Heart right ventricle (tissue), 16 donors: ENCODE measurements at regions not wholly inside any gene's neighbourhood (a gene's known extent, or its start where the extent isn't known, plus 50 kb on each side); places are given as distances from the start of the nearest gene placed in this dataset.

ENCODE experiments used
- ATAC-seq, 8 donors: fragments of 200-7000 bp; cut with Tn5 transposase; one replicate each; pipeline ENCODE4 v1.9.1; 2020; ENCODE audit warnings: mild to moderate bottlenecking in 8 of 8, moderate library complexity in 8 of 8, moderate number of reproducible peaks in 1 of 8
- DNase-seq, 2 donors: peaks; one replicate each; pipeline ENCODE4 v3.0.0-alpha.2; 2020
- H3K27ac ChIP-seq, 10 donors: fragments of 200-600 bp; sonication (generic) in 2 of 10; one replicate each; pipeline versions ENCODE4 v1.5.0 to v1.8.0; 2020 to 2022; ENCODE audit warnings: mild to moderate bottlenecking in 3 of 10
- H3K27me3 ChIP-seq, 7 donors: fragments of 200-600 bp; one replicate each; pipeline ENCODE4 v1.8.0; 2021 to 2022; ENCODE audit warnings: mild to moderate bottlenecking in 2 of 7
- H3K36me3 ChIP-seq, 9 donors: fragments of 200-600 bp; sonication (generic) in 1 of 9; one replicate each; pipeline versions ENCODE4 v1.5.0 to v1.8.0; 2020 to 2022; ENCODE audit warnings: mild to moderate bottlenecking in 2 of 9
- H3K4me1 ChIP-seq, 9 donors: fragments of 200-600 bp; sonication (generic) in 1 of 9; one replicate each; pipeline versions ENCODE4 v1.5.0 to v1.8.0; 2020 to 2022; ENCODE audit warnings: mild to moderate bottlenecking in 4 of 9
- H3K4me3 ChIP-seq, 10 donors: fragments of 200-600 bp; sonication (generic) in 2 of 10; one replicate each; pipeline versions ENCODE4 v1.5.0 to v1.8.0; 2020 to 2022; ENCODE audit warnings: mild to moderate bottlenecking in 7 of 10, moderate library complexity in 2 of 10
- H3K9me3 ChIP-seq, 11 donors: fragments of 200-600 bp in 10 of 11; sonication (generic) in 2 of 11; one replicate each; pipeline versions ENCODE4 v1.5.0 to v1.8.0; 2013 to 2022; ENCODE audit warnings: mild to moderate bottlenecking in 2 of 11, control low read depth in 1 of 11, moderate library complexity in 1 of 11
- WGBS, 2 donors: extraction: QIAGEN DNeasy Blood & Tissue Kit; methylation state at CpG; one replicate each; pipeline ENCODE4 v1.1.7; 2013; ENCODE audit warnings: inconsistent platforms in 1 of 2; 5-methylcytosine and 5-hydroxymethylcytosine counted together
- intact Hi-C, 10 donors: fragments of 100-400 bp; cut with DNase I; formaldehyde crosslinking; loops; one replicate each; pipeline versions ENCODE4 v1.11.1 to v1.14.2; 2022
- TF ChIP-seq, protein P1 (sequence below), 9 donors: fragments of 200-600 bp; sonication (generic) in 2 of 9; IDR thresholded peaks; one replicate each; pipeline versions ENCODE4 v1.5.0 to v1.8.0; 2021 to 2022; ENCODE audit warnings: antibody characterized with exemption in 9 of 9, mild to moderate bottlenecking in 5 of 9, moderate library complexity in 1 of 9
- donor health status: Arrhythmogenic right ventricular cardiomyopathy.
- donor health status: ischemic (EF 13 %, LVEDD 7.1; RV severe dilation, severe dysfunction).
- donor health status: healthy with polysubstance abuse.
- donor health status: DM: no; HTN: yes; CAD: no.
- donor health status: DM: no; HTN: no; CAD: no.
- donor health status: ischemic (EF 25% LVEDD 6.9; RV normal size, moderate dysfunction).
- donor health status: ischemic (EF 25% LVEDD 5.7; RV mildly dilated, moderate dysfunction).
- donor health status: healthy.
- donor health status: DM: yes; HTN: yes; CAD: no.
- donor health status: Ischemic cardiomyopathy.
- donor health status: ischemic (EF 35%, LVEDD 5.7; RV mildly dilated, moderate dysfunction).
- donor health status: nonischemic (EF 11% LVEDD 7.7; RV severe dilation, severe dysfunction).
- donor health status: DM: yes; HTN: yes; CAD: no.
- donor health status: PGD.
- donor health status: ischemic (EF 29% LVEDD 5.4; RV normal size, mild dysfunction).
- donor health status: nonischemic (EF 23%, LVEDD 6.1; RV moderate dilation, normal function).

DNA sequence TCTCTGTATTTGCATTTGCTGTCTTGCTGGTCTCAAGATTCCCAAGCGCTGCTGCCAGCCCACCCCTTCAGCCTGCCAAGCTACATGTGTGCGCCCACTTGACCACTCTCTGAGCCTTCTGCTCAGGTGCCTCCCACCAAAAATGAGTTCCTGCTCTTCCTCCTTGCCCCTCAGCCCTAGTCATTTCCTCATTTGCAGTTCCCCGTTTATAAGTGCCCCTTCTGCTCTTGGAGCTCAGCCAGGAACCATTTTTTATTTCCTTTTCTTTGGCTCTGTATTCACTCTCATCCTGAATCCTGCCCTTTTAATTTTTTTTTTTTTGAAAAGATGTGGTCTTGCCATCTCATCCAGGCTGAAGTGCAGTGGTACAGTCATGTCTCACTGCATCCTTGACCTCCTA lies 406.0 kb upstream of the AMELY start:
- DNase-seq (no peak), ATAC-seq (peak in 1 of 8 donors; percentile 25)
- WGBS, 2 donors: 40 to 59% methylated on average over 2 to 3 of the region's 3 CpGs
- Histone ChIP-seq H3K27me3 (no peaks in the 10 kb centered on the region), H3K36me3 (peaks cover 0 to 9% (median 0%) of the 10 kb centered on the region in 9 donors), H3K4me3 (no peak overlapping the region), H3K9me3 (no peaks in the 10 kb centered on the region), H3K4me1 (peaks cover 0 to 6% (median 0%) of the 10 kb centered on the region in 9 donors), H3K27ac (no peak overlapping the region)
- TF ChIP-seq, protein P1, sequence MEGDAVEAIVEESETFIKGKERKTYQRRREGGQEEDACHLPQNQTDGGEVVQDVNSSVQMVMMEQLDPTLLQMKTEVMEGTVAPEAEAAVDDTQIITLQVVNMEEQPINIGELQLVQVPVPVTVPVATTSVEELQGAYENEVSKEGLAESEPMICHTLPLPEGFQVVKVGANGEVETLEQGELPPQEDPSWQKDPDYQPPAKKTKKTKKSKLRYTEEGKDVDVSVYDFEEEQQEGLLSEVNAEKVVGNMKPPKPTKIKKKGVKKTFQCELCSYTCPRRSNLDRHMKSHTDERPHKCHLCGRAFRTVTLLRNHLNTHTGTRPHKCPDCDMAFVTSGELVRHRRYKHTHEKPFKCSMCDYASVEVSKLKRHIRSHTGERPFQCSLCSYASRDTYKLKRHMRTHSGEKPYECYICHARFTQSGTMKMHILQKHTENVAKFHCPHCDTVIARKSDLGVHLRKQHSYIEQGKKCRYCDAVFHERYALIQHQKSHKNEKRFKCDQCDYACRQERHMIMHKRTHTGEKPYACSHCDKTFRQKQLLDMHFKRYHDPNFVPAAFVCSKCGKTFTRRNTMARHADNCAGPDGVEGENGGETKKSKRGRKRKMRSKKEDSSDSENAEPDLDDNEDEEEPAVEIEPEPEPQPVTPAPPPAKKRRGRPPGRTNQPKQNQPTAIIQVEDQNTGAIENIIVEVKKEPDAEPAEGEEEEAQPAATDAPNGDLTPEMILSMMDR (IDR thresholded peaks at IDR 0.05): no peak
- intact Hi-C loops: no loop called here

DNA sequence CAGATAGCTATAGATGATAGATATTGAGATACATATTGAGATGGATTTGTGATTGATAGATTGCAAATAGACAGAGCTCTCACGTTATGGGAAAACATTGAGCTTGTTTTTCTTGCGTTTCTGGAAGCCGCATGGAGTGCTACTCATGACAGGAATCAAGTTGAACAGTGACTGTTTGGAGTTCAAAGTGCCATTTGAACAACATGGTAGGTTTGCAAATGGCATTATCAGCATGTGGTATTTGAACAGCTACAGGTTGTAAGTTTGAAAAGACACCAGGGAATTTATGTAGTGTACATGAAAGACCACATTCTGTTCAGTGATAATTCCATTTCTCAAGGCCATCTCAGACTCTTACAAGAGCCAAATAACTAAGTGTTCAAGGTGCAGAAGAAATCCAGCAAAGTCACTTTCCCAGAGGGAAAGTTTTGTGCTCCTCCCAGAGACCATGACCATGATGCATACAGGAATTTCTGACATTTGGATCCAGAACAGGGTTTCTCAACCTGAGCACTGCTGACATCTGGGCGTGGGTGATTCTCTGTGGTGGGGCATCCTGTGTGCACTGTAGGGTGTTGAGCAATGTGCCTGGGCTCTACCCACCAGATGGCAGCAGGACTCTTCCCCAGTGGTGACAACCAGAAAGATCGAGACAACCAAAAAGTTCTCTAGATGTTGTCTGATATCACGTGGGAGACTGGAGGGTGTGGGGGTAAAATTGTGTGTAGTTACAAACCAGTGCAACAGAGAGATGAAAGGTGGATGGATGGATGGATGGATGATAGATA lies 399.1 kb upstream of the AMELY start:
- ATAC-seq (no peak), DNase-seq (no peak)
- Histone ChIP-seq H3K9me3 (no peaks in the 10 kb centered on the region), H3K4me3 (no peak overlapping the region), H3K27me3 (no peaks in the 10 kb centered on the region), H3K36me3 (peaks cover 0 to 16% (median 0%) of the 10 kb centered on the region in 9 donors), H3K27ac (no peak overlapping the region), H3K4me1 (no peaks in the 10 kb centered on the region)
- 75 to 80% methylated on average over 6 of the region's 6 CpGs for WGBS, 2 donors
- TF ChIP-seq, protein P1 (IDR thresholded peaks at IDR 0.05): peak in 1 of 9 donors; percentile 18
- intact Hi-C loops: no loop called here

DNA sequence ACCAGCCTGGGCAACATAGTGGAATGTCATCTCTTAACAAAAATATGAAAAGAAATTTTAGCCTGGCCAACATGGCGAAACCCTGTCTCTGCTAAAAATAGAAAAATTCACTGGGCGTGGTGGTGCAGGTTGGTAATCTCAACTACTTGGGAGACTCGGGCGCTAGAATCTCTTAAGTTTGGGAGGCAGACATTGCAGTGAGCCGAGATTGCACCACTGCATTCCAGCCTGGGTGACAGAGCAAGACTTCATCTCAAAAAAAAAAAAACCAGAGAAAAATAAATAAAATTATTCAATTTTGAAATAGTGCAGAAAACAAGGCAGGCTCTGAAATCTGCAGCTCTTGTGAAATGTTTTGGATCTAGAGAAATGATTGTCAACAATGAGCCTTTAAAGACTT lies 397.3 kb upstream of the AMELY start:
- H3K4me3 ChIP-seq: no peak overlapping the region
- no peak for ATAC-seq
- no peaks in the 10 kb centered on the region for H3K9me3 ChIP-seq
- 48 to 54% methylated on average over 5 of the region's 5 CpGs for WGBS, 2 donors
- H3K27me3 ChIP-seq: no peaks in the 10 kb centered on the region
- DNase-seq: no peak
- H3K36me3 ChIP-seq: peaks cover 0 to 30% (median 0%) of the 10 kb centered on the region in 9 donors
- H3K4me1 ChIP-seq: no peaks in the 10 kb centered on the region
- no peak overlapping the region for H3K27ac ChIP-seq
- TF ChIP-seq, protein P1 (IDR thresholded peaks at IDR 0.05): no peak
- intact Hi-C loops: no loop called here

DNA sequence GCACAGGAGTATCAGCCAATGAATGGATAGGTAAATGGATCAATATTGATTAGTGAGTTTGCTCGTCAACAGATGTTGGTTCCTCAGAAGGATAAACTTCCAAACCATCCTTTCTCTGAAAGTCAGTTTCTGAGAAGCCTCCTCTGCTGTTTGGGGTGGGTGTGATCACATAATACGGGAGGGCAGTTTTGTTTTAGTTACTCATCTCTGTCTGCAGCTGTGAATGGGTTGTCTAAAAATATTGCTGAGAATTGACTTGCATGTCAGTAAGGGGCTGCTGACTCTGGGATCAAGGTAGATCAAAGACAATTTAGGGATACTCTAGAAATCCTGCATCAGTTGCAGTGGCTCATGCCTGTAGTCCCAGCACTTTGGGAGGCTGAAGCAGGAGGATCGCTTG lies 390.8 kb upstream of the AMELY start:
- DNase-seq (no peak), ATAC-seq (no peak)
- intact Hi-C loops: no loop called here
- H3K4me1 ChIP-seq: peaks cover 0 to 20% (median 0%) of the 10 kb centered on the region in 9 donors
- H3K4me3 ChIP-seq: no peak overlapping the region
- 86 to 93% methylated on average over 3 of the region's 3 CpGs for WGBS, 2 donors
- H3K27ac ChIP-seq: no peak overlapping the region
- no peaks in the 10 kb centered on the region for H3K9me3 ChIP-seq
- H3K27me3 ChIP-seq: no peaks in the 10 kb centered on the region
- TF ChIP-seq, protein P1 (IDR thresholded peaks at IDR 0.05): no peak
- H3K36me3 ChIP-seq: peaks cover 0 to 21% (median 0%) of the 10 kb centered on the region in 9 donors
